Activated T-cell treated with anti-CD3 and anti-CD28 coated beads, Interleukin-2, amount 50 U/mL, for 4 hours (primary cell): ENCODE measurements at regions not wholly inside any gene's neighbourhood (a gene's known extent, or its start where the extent isn't known, plus 50 kb on each side); places are given as distances from the start of the nearest gene placed in this dataset.

Source experiments
- ATAC-seq, 2 donors: fragments of 200-7000 bp; cut with Tn5 transposase; one replicate each; pipeline ENCODE4 v1.10.0; 2021
- DNase-seq: peaks from one replicate; pipeline ENCODE4 v3.0.0-alpha.2; 2020
- H3K27me3 Mint-ChIP-seq: one replicate; pipeline ENCODE4 v1.8.0; 2021; ENCODE audit warnings: low read depth, mixed read lengths
- H3K36me3 Mint-ChIP-seq: one replicate; pipeline ENCODE4 v1.8.0; 2022; ENCODE audit warnings: mixed read lengths; ENCODE audit not compliant: insufficient read depth
- H3K4me1 Mint-ChIP-seq: one replicate; pipeline ENCODE4 v1.8.0; 2021; ENCODE audit warnings: low read depth, mixed read lengths
- H3K4me3 Mint-ChIP-seq: one replicate; pipeline ENCODE4 v1.8.0; 2021; ENCODE audit warnings: mild to moderate bottlenecking, moderate library complexity, mixed read lengths
- H3K9me3 Mint-ChIP-seq: one replicate; pipeline ENCODE4 v1.8.0; 2021; ENCODE audit warnings: mixed read lengths

- no peaks in the 10 kb centered on the region for H3K36me3 Mint-ChIP-seq
- no peak for ATAC-seq
- no peak overlapping the region for H3K4me3 Mint-ChIP-seq
- H3K4me1 Mint-ChIP-seq: peaks cover 2% of the 10 kb centered on the region
- DNase-seq: no peak
- H3K9me3 Mint-ChIP-seq: no peaks in the 10 kb centered on the region
- peaks cover 2% of the 10 kb centered on the region for H3K27me3 Mint-ChIP-seq
Measured at GRCh38 chr12:91364471-91365184, 182.0 kb upstream of the DCN start.

DNA sequence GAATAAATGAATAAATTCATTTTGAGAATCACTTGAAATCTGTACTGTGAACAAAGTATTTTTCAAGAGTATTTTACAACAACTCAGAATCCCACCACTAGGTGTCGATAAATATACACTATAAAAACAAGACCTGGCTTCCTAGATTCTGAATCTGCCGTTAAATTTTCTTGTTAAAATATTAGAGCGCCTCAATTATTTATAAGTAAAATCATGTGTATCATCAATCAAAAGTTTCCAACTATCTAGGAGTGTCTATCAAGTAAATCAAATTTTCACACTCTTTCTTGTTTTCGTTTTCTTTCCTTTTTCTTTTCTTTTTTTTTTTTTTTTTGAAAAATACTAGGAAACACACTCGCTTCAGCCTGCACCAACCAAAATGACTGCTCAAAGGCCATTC, 179.2 kb upstream of the DCN start:
- no peak for ATAC-seq

GRCh38 chr12:91357381-91357780, 174.8 kb upstream of the DCN start:
- H3K4me3 Mint-ChIP-seq: no peak overlapping the region
- no peak for ATAC-seq
- H3K27me3 Mint-ChIP-seq: peaks cover 18% of the 10 kb centered on the region

More for the DNA sequence above, 179.2 kb upstream of the DCN start:
- Mint-ChIP-seq H3K4me1 (peaks cover 2% of the 10 kb centered on the region), H3K4me3 (no peak overlapping the region), H3K36me3 (no peaks in the 10 kb centered on the region), H3K9me3 (no peaks in the 10 kb centered on the region), H3K27me3 (peaks cover 5% of the 10 kb centered on the region)
- no peak for DNase-seq

GRCh38 chr12:91356405-91356804, 173.8 kb upstream of the DCN start:
- Mint-ChIP-seq H3K9me3 (no peaks in the 10 kb centered on the region), H3K4me1 (peaks cover 1% of the 10 kb centered on the region), H3K36me3 (no peaks in the 10 kb centered on the region), H3K27me3 (peaks cover 21% of the 10 kb centered on the region), H3K4me3 (no peak overlapping the region)
- DNase-seq (no peak), ATAC-seq (no peak)

More at GRCh38 chr12:91357381-91357780, 174.8 kb upstream of the DCN start:
- H3K4me1 Mint-ChIP-seq: peaks cover 3% of the 10 kb centered on the region
- no peaks in the 10 kb centered on the region for H3K36me3 Mint-ChIP-seq
- no peaks in the 10 kb centered on the region for H3K9me3 Mint-ChIP-seq
- DNase-seq: no peak

DNA sequence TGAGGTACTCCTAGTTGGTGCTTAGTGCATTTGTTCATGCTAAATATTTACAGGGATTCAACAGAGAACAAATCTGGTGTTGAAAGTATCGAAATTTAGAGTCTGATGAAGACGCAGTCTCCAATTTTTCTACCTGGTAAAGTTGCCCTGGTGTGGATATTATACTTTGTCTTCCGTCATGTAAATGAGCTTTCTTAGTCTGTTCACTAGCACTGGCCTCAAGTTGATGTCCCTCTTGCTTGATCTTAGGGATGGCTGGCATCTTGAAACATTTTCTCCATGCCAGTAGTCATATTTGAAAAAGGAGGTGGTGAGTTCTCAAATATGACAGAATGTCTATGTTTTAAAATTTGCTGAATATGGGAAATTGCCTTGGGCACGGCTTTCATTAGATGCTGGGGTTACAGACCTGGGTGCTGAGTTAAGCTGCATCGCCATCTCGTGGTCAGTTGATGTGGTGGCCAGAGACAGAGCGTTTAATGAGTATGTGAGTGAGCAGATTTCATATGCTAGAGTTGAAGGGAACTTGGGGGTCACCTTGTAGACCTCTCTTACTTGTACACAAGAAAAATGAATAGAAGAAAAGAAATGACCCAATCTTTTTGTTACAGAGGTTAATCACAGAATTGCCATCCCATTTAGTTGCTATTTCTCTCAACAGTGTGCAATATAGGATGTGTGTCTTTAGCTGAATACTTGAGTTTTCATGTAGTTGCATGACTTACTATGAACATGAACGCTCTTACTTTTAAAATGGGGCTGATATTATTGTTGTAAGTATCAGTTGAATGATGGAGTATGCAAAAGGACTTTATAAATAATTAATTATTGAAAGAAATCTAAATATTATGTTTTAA, 172.8 kb upstream of the DCN start:
- H3K27me3 Mint-ChIP-seq: peaks cover 21% of the 10 kb centered on the region
- no peak overlapping the region for H3K4me3 Mint-ChIP-seq
- H3K36me3 Mint-ChIP-seq: no peaks in the 10 kb centered on the region
- H3K4me1 Mint-ChIP-seq: peaks cover 1% of the 10 kb centered on the region
- ATAC-seq (peak; percentile 71 to 77), DNase-seq (peak; percentile 19)
- H3K9me3 Mint-ChIP-seq: no peaks in the 10 kb centered on the region

- no peaks in the 10 kb centered on the region for H3K9me3 Mint-ChIP-seq
- H3K36me3 Mint-ChIP-seq: no peaks in the 10 kb centered on the region
- H3K27me3 Mint-ChIP-seq: peaks cover 21% of the 10 kb centered on the region
- ATAC-seq (no peak), DNase-seq (no peak)
- H3K4me3 Mint-ChIP-seq: no peak overlapping the region
- peaks cover 1% of the 10 kb centered on the region for H3K4me1 Mint-ChIP-seq
Measured at GRCh38 chr12:91353266-91353665, 170.6 kb upstream of the DCN start.

DNA sequence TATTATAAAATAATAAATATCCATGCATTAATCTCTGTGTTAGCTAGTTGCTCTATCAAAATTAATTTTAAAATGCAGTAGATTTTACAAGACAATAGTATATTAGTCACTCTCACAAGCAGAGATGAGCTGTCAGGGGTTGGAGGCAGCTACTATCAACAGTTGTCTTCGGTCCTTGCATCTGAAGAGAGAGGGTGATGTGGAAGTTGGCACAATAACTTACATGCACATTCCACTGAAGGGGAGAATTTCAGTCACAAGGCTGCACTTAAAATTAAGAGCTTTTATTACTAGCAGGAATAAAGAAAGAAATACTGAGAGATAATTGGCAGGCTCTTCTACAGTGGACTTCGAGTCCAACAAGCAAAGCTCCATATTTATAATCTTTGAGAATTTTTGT, 166.9 kb upstream of the DCN start:
- no peak for ATAC-seq
- peaks cover 12% of the 10 kb centered on the region for H3K27me3 Mint-ChIP-seq
- no peaks in the 10 kb centered on the region for H3K9me3 Mint-ChIP-seq

DNA sequence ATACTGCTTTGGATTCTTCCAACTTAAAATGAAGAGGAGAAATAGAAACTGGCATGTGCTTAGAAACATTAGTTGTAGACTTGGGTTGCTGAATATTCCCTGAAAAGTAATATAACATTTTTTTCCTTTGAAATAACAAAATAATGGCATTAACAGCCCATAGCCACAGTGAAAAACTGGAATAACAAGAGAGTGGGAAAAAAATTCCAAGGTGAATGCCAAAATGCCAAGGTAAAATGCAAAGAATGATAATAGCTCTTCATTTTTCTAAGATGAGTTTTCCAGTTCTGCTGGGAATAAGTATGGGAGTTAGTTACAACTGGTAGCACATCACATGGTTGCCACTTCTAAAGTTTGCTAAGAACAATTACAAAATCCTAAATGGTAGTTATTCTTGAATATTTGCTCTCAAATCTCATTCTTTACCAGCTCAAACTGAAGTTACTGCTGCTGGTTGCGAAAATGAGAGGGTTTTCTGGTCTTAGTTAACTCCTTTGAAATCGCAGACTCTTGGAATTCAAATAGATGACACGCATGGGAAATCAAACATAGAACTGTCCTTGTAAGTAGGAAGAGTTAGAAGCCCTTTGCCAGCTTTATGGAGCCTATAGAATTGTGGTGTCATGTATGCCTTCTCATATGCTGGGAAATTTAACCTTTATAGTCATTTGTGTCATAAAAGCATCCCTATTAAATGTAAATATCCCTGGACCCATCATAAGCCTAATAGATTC, 165.0 kb upstream of the DCN start:
- Mint-ChIP-seq H3K9me3 (no peaks in the 10 kb centered on the region), H3K36me3 (no peaks in the 10 kb centered on the region), H3K4me1 (no peaks in the 10 kb centered on the region), H3K4me3 (no peak overlapping the region), H3K27me3 (peaks cover 8% of the 10 kb centered on the region)
- no peak for DNase-seq
- ATAC-seq: no peak

More for the DNA sequence above, 166.9 kb upstream of the DCN start:
- Mint-ChIP-seq H3K36me3 (no peaks in the 10 kb centered on the region), H3K4me3 (no peak overlapping the region), H3K4me1 (no peaks in the 10 kb centered on the region)
- DNase-seq: no peak

DNA sequence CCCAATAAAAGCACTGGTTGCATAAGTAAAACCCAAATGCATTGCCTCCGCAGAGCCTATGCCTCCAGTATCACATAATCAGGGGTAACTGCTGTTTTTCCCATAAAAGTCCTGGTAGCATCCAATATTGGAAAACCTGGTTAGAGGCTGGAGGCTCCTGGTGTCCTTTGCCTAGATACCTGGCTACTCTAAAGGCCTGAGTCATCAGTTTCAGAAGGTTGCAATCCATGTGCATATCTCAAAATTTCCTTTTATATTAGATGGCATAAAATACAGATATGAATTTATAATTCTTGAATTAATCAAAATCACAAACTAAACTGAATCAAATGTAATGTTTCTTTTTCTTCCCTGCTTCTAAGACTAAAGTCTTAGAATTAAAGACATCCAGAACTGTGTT, 164.2 kb upstream of the DCN start:
- ATAC-seq (no peak), DNase-seq (no peak)
- H3K4me1 Mint-ChIP-seq: no peaks in the 10 kb centered on the region
- no peak overlapping the region for H3K4me3 Mint-ChIP-seq
- H3K36me3 Mint-ChIP-seq: no peaks in the 10 kb centered on the region
- no peaks in the 10 kb centered on the region for H3K9me3 Mint-ChIP-seq
- peaks cover 8% of the 10 kb centered on the region for H3K27me3 Mint-ChIP-seq

- peaks cover 4% of the 10 kb centered on the region for H3K27me3 Mint-ChIP-seq
- DNase-seq: no peak
Measured at GRCh38 chr12:91344408-91344807, 161.8 kb upstream of the DCN start.

GRCh38 chr12:91343010-91343409, 160.4 kb upstream of the DCN start:
- Mint-ChIP-seq H3K36me3 (no peaks in the 10 kb centered on the region), H3K9me3 (no peaks in the 10 kb centered on the region), H3K27me3 (peaks cover 3% of the 10 kb centered on the region), H3K4me1 (no peaks in the 10 kb centered on the region), H3K4me3 (no peak overlapping the region)
- DNase-seq (no peak), ATAC-seq (no peak)

More at GRCh38 chr12:91344408-91344807, 161.8 kb upstream of the DCN start:
- no peaks in the 10 kb centered on the region for H3K4me1 Mint-ChIP-seq
- no peak for ATAC-seq
- no peak overlapping the region for H3K4me3 Mint-ChIP-seq
- H3K9me3 Mint-ChIP-seq: no peaks in the 10 kb centered on the region
- H3K36me3 Mint-ChIP-seq: no peaks in the 10 kb centered on the region

DNA sequence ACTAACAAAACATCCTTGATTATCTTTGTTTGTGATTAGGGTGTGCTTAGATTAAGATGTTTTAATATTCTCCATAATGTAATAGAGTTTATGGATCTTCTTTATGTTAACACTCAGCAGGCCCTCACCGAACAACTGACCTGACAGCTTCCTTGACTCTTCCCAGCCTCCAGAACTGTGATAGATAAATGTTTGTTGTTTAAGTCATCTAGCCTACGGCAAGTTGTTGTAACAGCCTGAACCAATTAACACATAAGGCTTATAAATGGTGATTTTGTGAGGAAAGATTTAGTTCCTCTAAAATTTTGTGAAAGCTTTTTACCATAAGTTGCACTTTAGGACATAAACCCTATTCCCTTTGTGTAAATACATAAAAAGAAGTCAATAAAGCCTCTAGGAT, 156.5 kb upstream of the DCN start:
- no peaks in the 10 kb centered on the region for H3K36me3 Mint-ChIP-seq
- ATAC-seq: no peak
- no peak overlapping the region for H3K4me3 Mint-ChIP-seq

GRCh38 chr12:91335699-91336098, 153.1 kb upstream of the DCN start:
- H3K9me3 Mint-ChIP-seq: no peaks in the 10 kb centered on the region
- H3K36me3 Mint-ChIP-seq: no peaks in the 10 kb centered on the region
- H3K4me3 Mint-ChIP-seq: no peak overlapping the region
- ATAC-seq: no peak
- DNase-seq: no peak
- H3K27me3 Mint-ChIP-seq: peaks cover 14% of the 10 kb centered on the region
- H3K4me1 Mint-ChIP-seq: no peaks in the 10 kb centered on the region

More for the DNA sequence above, 156.5 kb upstream of the DCN start:
- no peak for DNase-seq
- H3K4me1 Mint-ChIP-seq: no peaks in the 10 kb centered on the region
- no peaks in the 10 kb centered on the region for H3K9me3 Mint-ChIP-seq
- H3K27me3 Mint-ChIP-seq: peaks cover 11% of the 10 kb centered on the region

GRCh38 chr12:91333966-91334365, 151.3 kb upstream of the DCN start:
- Mint-ChIP-seq H3K36me3 (no peaks in the 10 kb centered on the region), H3K27me3 (peaks cover 14% of the 10 kb centered on the region), H3K4me1 (no peaks in the 10 kb centered on the region), H3K9me3 (no peaks in the 10 kb centered on the region), H3K4me3 (no peak overlapping the region)
- no peak for ATAC-seq
- no peak for DNase-seq
